SK-N-SH treated with all-trans-retinoic acid at 6 μM for 48 hours (cell line): ENCODE measurements at regions not wholly inside any gene's neighbourhood (a gene's known extent, or its start where the extent isn't known, plus 50 kb on each side); places are given as distances from the start of the nearest gene placed in this dataset.

Experiments
- ATAC-seq: fragments of 200-7000 bp; cut with Tn5 transposase; 3 replicates; pipeline ENCODE4 v1.9.1; 2020; ENCODE audit warnings: mild to moderate bottlenecking, moderate library complexity
- BACH2 ChIP-seq: fragments of 250-450 bp; sonication (Bioruptor Pico); IDR thresholded peaks from 2 replicates; pipeline ENCODE4 v1.9.0; 2021; ENCODE audit warnings: mild to moderate bottlenecking, borderline replicate concordance
- ESRRG ChIP-seq: fragments of 250-450 bp; sonication (Bioruptor Pico); IDR thresholded peaks from 2 replicates; pipeline ENCODE4 v1.6.1; 2021; ENCODE audit warnings: mild to moderate bottlenecking
- OSR1 ChIP-seq: fragments of 250-450 bp; sonication (Bioruptor Pico); IDR thresholded peaks from 2 replicates; pipeline ENCODE4 v1.8.0; 2022; ENCODE audit warnings: moderate library complexity, mild to moderate bottlenecking, inconsistent platforms
- PPARA ChIP-seq: fragments of 250-450 bp; sonication (Bioruptor Pico); IDR thresholded peaks from 2 replicates; pipeline ENCODE4 v1.5.0; 2020; ENCODE audit warnings: mild to moderate bottlenecking, borderline replicate concordance
- RARB ChIP-seq: fragments of 250-450 bp; sonication (Bioruptor Pico); IDR thresholded peaks from 2 replicates; pipeline ENCODE4 v1.8.0; 2021; ENCODE audit warnings: mild to moderate bottlenecking, moderate library complexity
- SNAI2 ChIP-seq: fragments of 250-450 bp; sonication (Bioruptor Pico); IDR thresholded peaks from 2 replicates; pipeline ENCODE4 v1.5.0; 2020; ENCODE audit warnings: mild to moderate bottlenecking, moderate library complexity
- TCF4 ChIP-seq: fragments of 250-450 bp; sonication (Bioruptor Pico); IDR thresholded peaks from 2 replicates; pipeline ENCODE4 v1.8.0; 2021; ENCODE audit warnings: mild to moderate bottlenecking, moderate library complexity, borderline replicate concordance
- TOX ChIP-seq: fragments of 250-450 bp; sonication (Bioruptor Pico); IDR thresholded peaks from 2 replicates; pipeline ENCODE4 v1.8.0; 2021; ENCODE audit warnings: mild to moderate bottlenecking, moderate library complexity, borderline replicate concordance
- ZC3H10 ChIP-seq: fragments of 250-450 bp; sonication (Bioruptor Pico); IDR thresholded peaks from 2 replicates; pipeline ENCODE4 v1.5.1; 2021; ENCODE audit warnings: mild to moderate bottlenecking, moderate library complexity
- ZFP3 ChIP-seq: fragments of 250-450 bp; sonication (Bioruptor Pico); IDR thresholded peaks from 2 replicates; pipeline ENCODE4 v1.5.0; 2020; ENCODE audit warnings: mild to moderate bottlenecking, moderate library complexity
- ZFP30 ChIP-seq: fragments of 450-650 bp; formaldehyde crosslinking; IDR thresholded peaks from 2 replicates; pipeline ENCODE4 v1.5.0; 2022; ENCODE audit warnings: mild to moderate bottlenecking, moderate library complexity
- ZNF565 ChIP-seq: fragments of 450-650 bp; formaldehyde crosslinking; conservative IDR thresholded peaks from 2 replicates; pipeline ENCODE4 v1.5.0; 2020; ENCODE audit warnings: low read depth, mild to moderate bottlenecking, moderate library complexity
- ZNF70 ChIP-seq: fragments of 450-650 bp; formaldehyde crosslinking; IDR thresholded peaks from 2 replicates; pipeline ENCODE4 v1.5.0; 2020; ENCODE audit warnings: mild to moderate bottlenecking, moderate library complexity
- ZNF8 ChIP-seq: fragments of 450-650 bp; formaldehyde crosslinking; IDR thresholded peaks from 2 replicates; pipeline ENCODE4 v1.5.0; 2020; ENCODE audit warnings: mild to moderate bottlenecking, moderate library complexity
- TF ChIP-seq, protein P1 (sequence below): fragments of 250-450 bp; sonication (Bioruptor Pico); IDR thresholded peaks from 2 replicates; pipeline ENCODE4 v1.8.0; 2021; ENCODE audit warnings: low read depth, mild to moderate bottlenecking, moderate library complexity, borderline replicate concordance
- TF ChIP-seq, protein P2 (sequence below): fragments of 250-450 bp; sonication (Bioruptor Pico); IDR thresholded peaks from 2 replicates; pipeline ENCODE4 v1.5.1; 2020; ENCODE audit warnings: low read depth, mild to moderate bottlenecking, moderate library complexity
- TF ChIP-seq, protein P3 (sequence below): fragments of 250-450 bp; sonication (Bioruptor Pico); IDR thresholded peaks from 2 replicates; pipeline ENCODE4 v1.5.1; 2021; ENCODE audit warnings: mild to moderate bottlenecking, moderate library complexity
- TF ChIP-seq, protein P4 (sequence below): fragments of 250-450 bp; sonication (Bioruptor Pico); IDR thresholded peaks from 2 replicates; pipeline ENCODE4 v1.8.0; 2020; ENCODE audit warnings: mild to moderate bottlenecking, moderate library complexity, borderline replicate concordance
- TF ChIP-seq, protein P5 (sequence below): fragments of 250-450 bp; sonication (Bioruptor Pico); IDR thresholded peaks from 2 replicates; pipeline ENCODE4 v1.5.0; 2020; ENCODE audit warnings: mild to moderate bottlenecking, moderate library complexity

DNA sequence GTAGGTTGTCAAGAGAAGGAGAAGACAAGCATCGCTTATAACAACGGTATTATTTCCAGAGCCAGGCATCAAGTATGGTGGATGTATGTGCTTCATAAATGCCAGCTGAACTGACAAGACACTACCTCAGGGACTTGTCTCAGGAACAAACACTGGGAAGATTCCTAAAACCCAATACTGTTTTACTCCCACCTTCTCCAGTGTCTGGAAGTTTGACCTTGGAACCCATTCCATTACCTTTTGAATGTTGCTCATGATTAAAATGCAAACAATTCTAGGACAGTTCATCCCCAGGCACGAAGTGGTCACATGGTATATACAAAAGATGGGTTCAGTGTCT lies 300.1 kb downstream of the ADGB start:
- no peak for ATAC-seq
- TF ChIP-seq, protein P1, sequence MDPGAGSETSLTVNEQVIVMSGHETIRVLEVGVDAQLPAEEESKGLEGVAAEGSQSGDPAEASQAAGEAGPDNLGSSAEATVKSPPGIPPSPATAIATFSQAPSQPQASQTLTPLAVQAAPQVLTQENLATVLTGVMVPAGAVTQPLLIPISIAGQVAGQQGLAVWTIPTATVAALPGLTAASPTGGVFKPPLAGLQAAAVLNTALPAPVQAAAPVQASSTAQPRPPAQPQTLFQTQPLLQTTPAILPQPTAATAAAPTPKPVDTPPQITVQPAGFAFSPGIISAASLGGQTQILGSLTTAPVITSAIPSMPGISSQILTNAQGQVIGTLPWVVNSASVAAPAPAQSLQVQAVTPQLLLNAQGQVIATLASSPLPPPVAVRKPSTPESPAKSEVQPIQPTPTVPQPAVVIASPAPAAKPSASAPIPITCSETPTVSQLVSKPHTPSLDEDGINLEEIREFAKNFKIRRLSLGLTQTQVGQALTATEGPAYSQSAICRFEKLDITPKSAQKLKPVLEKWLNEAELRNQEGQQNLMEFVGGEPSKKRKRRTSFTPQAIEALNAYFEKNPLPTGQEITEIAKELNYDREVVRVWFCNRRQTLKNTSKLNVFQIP (CRISPR knock-in tag): no peak
- TF ChIP-seq, protein P2, sequence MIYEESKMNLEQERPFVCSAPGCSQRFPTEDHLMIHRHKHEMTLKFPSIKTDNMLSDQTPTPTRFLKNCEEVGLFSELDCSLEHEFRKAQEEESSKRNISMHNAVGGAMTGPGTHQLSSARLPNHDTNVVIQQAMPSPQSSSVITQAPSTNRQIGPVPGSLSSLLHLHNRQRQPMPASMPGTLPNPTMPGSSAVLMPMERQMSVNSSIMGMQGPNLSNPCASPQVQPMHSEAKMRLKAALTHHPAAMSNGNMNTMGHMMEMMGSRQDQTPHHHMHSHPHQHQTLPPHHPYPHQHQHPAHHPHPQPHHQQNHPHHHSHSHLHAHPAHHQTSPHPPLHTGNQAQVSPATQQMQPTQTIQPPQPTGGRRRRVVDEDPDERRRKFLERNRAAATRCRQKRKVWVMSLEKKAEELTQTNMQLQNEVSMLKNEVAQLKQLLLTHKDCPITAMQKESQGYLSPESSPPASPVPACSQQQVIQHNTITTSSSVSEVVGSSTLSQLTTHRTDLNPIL (CRISPR knock-in tag): no peak
- TF ChIP-seq ZC3H10 (CRISPR knock-in tag) (no peak), ZFP30 (CRISPR knock-in tag) (no peak), OSR1 (CRISPR knock-in tag) (no peak), PPARA (CRISPR knock-in tag) (no peak), ZNF565 (CRISPR knock-in tag) (no peak), TCF4 (no peak), ZNF70 (CRISPR knock-in tag) (no peak), ZNF8 (CRISPR knock-in tag) (no peak), TOX (CRISPR knock-in tag) (no peak), ESRRG (CRISPR knock-in tag) (no peak), ZFP3 (no peak)
- TF ChIP-seq, protein P3, sequence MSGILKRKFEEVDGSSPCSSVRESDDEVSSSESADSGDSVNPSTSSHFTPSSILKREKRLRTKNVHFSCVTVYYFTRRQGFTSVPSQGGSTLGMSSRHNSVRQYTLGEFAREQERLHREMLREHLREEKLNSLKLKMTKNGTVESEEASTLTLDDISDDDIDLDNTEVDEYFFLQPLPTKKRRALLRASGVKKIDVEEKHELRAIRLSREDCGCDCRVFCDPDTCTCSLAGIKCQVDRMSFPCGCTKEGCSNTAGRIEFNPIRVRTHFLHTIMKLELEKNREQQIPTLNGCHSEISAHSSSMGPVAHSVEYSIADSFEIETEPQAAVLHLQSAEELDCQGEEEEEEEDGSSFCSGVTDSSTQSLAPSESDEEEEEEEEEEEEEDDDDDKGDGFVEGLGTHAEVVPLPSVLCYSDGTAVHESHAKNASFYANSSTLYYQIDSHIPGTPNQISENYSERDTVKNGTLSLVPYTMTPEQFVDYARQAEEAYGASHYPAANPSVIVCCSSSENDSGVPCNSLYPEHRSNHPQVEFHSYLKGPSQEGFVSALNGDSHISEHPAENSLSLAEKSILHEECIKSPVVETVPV: no peak
- TF ChIP-seq, protein P4, sequence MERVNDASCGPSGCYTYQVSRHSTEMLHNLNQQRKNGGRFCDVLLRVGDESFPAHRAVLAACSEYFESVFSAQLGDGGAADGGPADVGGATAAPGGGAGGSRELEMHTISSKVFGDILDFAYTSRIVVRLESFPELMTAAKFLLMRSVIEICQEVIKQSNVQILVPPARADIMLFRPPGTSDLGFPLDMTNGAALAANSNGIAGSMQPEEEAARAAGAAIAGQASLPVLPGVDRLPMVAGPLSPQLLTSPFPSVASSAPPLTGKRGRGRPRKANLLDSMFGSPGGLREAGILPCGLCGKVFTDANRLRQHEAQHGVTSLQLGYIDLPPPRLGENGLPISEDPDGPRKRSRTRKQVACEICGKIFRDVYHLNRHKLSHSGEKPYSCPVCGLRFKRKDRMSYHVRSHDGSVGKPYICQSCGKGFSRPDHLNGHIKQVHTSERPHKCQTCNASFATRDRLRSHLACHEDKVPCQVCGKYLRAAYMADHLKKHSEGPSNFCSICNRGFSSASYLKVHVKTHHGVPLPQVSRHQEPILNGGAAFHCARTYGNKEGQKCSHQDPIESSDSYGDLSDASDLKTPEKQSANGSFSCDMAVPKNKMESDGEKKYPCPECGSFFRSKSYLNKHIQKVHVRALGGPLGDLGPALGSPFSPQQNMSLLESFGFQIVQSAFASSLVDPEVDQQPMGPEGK: no peak
- TF ChIP-seq, protein P5, sequence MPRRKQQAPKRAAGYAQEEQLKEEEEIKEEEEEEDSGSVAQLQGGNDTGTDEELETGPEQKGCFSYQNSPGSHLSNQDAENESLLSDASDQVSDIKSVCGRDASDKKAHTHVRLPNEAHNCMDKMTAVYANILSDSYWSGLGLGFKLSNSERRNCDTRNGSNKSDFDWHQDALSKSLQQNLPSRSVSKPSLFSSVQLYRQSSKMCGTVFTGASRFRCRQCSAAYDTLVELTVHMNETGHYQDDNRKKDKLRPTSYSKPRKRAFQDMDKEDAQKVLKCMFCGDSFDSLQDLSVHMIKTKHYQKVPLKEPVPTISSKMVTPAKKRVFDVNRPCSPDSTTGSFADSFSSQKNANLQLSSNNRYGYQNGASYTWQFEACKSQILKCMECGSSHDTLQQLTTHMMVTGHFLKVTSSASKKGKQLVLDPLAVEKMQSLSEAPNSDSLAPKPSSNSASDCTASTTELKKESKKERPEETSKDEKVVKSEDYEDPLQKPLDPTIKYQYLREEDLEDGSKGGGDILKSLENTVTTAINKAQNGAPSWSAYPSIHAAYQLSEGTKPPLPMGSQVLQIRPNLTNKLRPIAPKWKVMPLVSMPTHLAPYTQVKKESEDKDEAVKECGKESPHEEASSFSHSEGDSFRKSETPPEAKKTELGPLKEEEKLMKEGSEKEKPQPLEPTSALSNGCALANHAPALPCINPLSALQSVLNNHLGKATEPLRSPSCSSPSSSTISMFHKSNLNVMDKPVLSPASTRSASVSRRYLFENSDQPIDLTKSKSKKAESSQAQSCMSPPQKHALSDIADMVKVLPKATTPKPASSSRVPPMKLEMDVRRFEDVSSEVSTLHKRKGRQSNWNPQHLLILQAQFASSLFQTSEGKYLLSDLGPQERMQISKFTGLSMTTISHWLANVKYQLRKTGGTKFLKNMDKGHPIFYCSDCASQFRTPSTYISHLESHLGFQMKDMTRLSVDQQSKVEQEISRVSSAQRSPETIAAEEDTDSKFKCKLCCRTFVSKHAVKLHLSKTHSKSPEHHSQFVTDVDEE (CRISPR knock-in tag): no peak

DNA sequence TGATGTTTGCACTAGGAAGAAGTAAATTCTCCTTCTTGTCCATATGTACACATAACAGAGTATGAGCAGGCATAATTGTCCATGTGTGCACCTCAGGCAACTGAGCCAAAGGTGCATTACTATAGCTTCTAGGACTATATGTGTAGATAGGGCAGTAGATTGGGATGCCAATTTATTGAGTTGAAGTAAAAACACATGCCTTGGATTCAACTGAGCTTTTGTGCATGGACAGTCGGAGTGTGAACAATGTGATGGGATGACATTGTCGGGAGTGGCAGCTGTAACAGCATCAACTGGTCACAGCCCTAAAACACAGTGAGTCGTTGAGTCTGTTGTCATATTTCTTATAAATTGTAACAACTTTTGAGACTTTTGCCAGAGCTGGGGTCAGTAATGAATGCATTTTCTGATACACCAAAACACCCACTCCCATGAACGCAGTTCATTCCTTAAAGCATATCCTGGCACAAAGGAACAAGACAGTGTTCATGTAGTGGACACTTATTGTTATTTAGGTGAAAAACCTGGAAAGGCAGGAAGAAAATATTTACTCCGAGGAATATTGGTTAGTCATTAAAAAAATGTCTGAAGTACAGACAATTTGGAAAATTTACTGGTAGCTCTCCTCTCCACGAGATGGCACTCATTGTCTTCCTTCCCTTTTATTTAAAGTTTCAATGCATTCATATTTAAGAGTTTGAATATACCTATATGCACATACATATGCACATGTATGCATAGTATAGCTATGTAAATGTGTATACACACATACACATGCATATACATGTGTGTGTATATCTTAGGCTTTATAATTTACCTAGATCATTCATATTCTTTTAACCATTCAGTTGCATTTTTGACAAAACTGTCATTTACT lies 302.0 kb upstream of the STXBP5 start:
- no peak for ATAC-seq
- TF ChIP-seq ESRRG (CRISPR knock-in tag): no peak
- TF ChIP-seq RARB: no peak
- TF ChIP-seq TOX (CRISPR knock-in tag): no peak
- no peak for TF ChIP-seq SNAI2 (CRISPR knock-in tag)
- TF ChIP-seq ZFP30 (CRISPR knock-in tag): no peak
- TF ChIP-seq, protein P5 (CRISPR knock-in tag): no peak
- TF ChIP-seq ZNF8 (CRISPR knock-in tag): no peak
- TF ChIP-seq, protein P4: no peak
- no peak for TF ChIP-seq OSR1 (CRISPR knock-in tag)
- TF ChIP-seq, protein P1 (CRISPR knock-in tag): no peak
- no peak for TF ChIP-seq BACH2 (CRISPR knock-in tag)
- TF ChIP-seq PPARA (CRISPR knock-in tag): no peak
- TF ChIP-seq, protein P3: no peak
- no peak for TF ChIP-seq TCF4
- no peak for TF ChIP-seq ZNF565 (CRISPR knock-in tag)
- no peak for TF ChIP-seq ZNF70 (CRISPR knock-in tag)
